ENCODE measurements at regions not wholly inside any gene's neighbourhood (a gene's known extent, or its start where the extent isn't known, plus 50 kb on each side); places are given as distances from the start of the nearest gene placed in this dataset.

GRCh38 chr3:44056446-44057240 is 185.0 kb upstream of the TOPAZ1 start:
- Histone ChIP-seq H3K79me2 (replicated peaks; ENCODE audit: insufficient read depth, low read length) (no peaks in the 10 kb centered on the region), H3K4me3 (ENCODE audit: low read length) (no peak overlapping the region), H3K4me2 (ENCODE audit: low read length) (no peak overlapping the region), H3F3A (ENCODE audit: insufficient read depth, low read length, poor library complexity, severe bottlenecking) (no peaks in the 10 kb centered on the region), H3K36me3 (ENCODE audit: insufficient read depth, low read length) (no peaks in the 10 kb centered on the region), H4K20me1 (ENCODE audit: insufficient read depth) (no peaks in the 10 kb centered on the region), H2AFZ (ENCODE audit: low read depth, low read length) (no peak overlapping the region), H3K9ac (ENCODE audit: low read length) (no peak overlapping the region), H3K9me3 (ENCODE audit: low read length) (no peaks in the 10 kb centered on the region), H3K9me2 (ENCODE audit: insufficient read depth, low read length) (no peaks in the 10 kb centered on the region), H3K27me3 (ENCODE audit: insufficient read depth, low read depth, low read length) (no peaks in the 10 kb centered on the region), H3K27ac (ENCODE audit: low read length) (no peak overlapping the region)
- no peak for TF ChIP-seq CTCF (IDR thresholded peaks at IDR 0.05; ENCODE audit: poor library complexity, severe bottlenecking)
- TF ChIP-seq POLR2AphosphoS5 (IDR thresholded peaks at IDR 0.05) = no peak
- no peak for TF ChIP-seq EP300 (conservative IDR thresholded peaks at IDR 0.05; ENCODE audit: poor library complexity, severe bottlenecking)
- TF ChIP-seq REST (IDR thresholded peaks at IDR 0.05; ENCODE audit: borderline replicate concordance) = no peak
- TF ChIP-seq RAD21 (conservative IDR thresholded peaks at IDR 0.05) = no peak
- TF ChIP-seq SMC3 (conservative IDR thresholded peaks at IDR 0.05; ENCODE audit: poor library complexity) = no peak
- no peak for TF ChIP-seq MXI1 (conservative IDR thresholded peaks at IDR 0.05; ENCODE audit: poor library complexity, severe bottlenecking)
- no peak for TF ChIP-seq TAF1 (IDR thresholded peaks at IDR 0.05; ENCODE audit: low read depth)
- no peak for TF ChIP-seq EZH2 (IDR thresholded peaks at IDR 0.05; ENCODE audit: borderline replicate concordance, insufficient read depth, low read length, poor library complexity, severe bottlenecking)

- H3K4me2 ChIP-seq (ENCODE audit: low read length) = no peak overlapping the region
- H2AFZ ChIP-seq (ENCODE audit: low read depth, low read length) = no peak overlapping the region
- H3F3A ChIP-seq (ENCODE audit: insufficient read depth, low read length, poor library complexity, severe bottlenecking) = no peaks in the 10 kb centered on the region
- TF ChIP-seq POLR2AphosphoS5 (IDR thresholded peaks at IDR 0.05) = no peak
- no peak for TF ChIP-seq EP300 (conservative IDR thresholded peaks at IDR 0.05; ENCODE audit: poor library complexity, severe bottlenecking)
- no peak for TF ChIP-seq MXI1 (conservative IDR thresholded peaks at IDR 0.05; ENCODE audit: poor library complexity, severe bottlenecking)
- TF ChIP-seq CTCF (IDR thresholded peaks at IDR 0.05; ENCODE audit: poor library complexity, severe bottlenecking) = no peak
- no peak overlapping the region for H3K27ac ChIP-seq (ENCODE audit: low read length)
- no peak overlapping the region for H3K9ac ChIP-seq (ENCODE audit: low read length)
- no peaks in the 10 kb centered on the region for H3K9me3 ChIP-seq (ENCODE audit: low read length)
- no peak overlapping the region for H3K4me3 ChIP-seq (ENCODE audit: low read length)
- H3K36me3 ChIP-seq (ENCODE audit: insufficient read depth, low read length) = no peaks in the 10 kb centered on the region
- no peaks in the 10 kb centered on the region for H3K79me2 ChIP-seq (replicated peaks; ENCODE audit: insufficient read depth, low read length)
- no peaks in the 10 kb centered on the region for H4K20me1 ChIP-seq (ENCODE audit: insufficient read depth)
- no peaks in the 10 kb centered on the region for H3K9me2 ChIP-seq (ENCODE audit: insufficient read depth, low read length)
- no peaks in the 10 kb centered on the region for H3K27me3 ChIP-seq (ENCODE audit: insufficient read depth, low read depth, low read length)
Measured at GRCh38 chr3:44058022-44058867, 183.4 kb upstream of the TOPAZ1 start.

All from neural cell (in vitro differentiated cells).